Astrocyte (in vitro differentiated cells and primary cell): ENCODE measurements at regions not wholly inside any gene's neighbourhood (a gene's known extent, or its start where the extent isn't known, plus 50 kb on each side); places are given as distances from the start of the nearest gene placed in this dataset.

Experiments
- EZH2 ChIP-seq: IDR thresholded peaks from 2 replicates; pipeline ENCODE4 v1.6.1; 2012; ENCODE audit warnings: mild to moderate bottlenecking, low read length, inconsistent platforms; ENCODE audit not compliant: insufficient read depth
- TF ChIP-seq, protein P1 (sequence below): IDR thresholded peaks from 2 replicates; pipeline ENCODE4 v1.5.1; 2011; ENCODE audit warnings: low read depth, mild to moderate bottlenecking, inconsistent platforms, low read length, moderate library complexity; ENCODE audit not compliant: insufficient read depth

DNA sequence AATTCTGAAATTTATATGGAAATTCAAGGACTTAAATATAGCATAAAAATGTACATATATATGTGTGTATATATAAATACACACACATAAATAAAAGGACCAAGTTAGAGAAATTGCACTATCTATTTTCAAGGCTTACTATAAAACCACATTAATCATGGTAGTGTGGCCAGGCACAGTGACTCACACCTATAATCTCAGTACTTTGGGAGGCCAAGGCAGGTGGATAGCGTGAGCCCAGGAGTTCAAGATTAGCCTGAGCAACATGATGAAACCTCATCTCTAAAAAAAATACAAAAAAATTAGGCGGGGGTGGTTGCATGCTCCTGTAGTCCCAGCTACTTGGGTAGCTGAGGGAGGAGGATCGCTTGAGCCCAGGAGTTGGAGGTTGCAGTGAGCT, 171.4 kb upstream of the GORAB start:
- TF ChIP-seq, protein P1, sequence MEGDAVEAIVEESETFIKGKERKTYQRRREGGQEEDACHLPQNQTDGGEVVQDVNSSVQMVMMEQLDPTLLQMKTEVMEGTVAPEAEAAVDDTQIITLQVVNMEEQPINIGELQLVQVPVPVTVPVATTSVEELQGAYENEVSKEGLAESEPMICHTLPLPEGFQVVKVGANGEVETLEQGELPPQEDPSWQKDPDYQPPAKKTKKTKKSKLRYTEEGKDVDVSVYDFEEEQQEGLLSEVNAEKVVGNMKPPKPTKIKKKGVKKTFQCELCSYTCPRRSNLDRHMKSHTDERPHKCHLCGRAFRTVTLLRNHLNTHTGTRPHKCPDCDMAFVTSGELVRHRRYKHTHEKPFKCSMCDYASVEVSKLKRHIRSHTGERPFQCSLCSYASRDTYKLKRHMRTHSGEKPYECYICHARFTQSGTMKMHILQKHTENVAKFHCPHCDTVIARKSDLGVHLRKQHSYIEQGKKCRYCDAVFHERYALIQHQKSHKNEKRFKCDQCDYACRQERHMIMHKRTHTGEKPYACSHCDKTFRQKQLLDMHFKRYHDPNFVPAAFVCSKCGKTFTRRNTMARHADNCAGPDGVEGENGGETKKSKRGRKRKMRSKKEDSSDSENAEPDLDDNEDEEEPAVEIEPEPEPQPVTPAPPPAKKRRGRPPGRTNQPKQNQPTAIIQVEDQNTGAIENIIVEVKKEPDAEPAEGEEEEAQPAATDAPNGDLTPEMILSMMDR: no peak
- no peak for TF ChIP-seq EZH2
